ENCODE measurements at regions not wholly inside any gene's neighbourhood (a gene's known extent, or its start where the extent isn't known, plus 50 kb on each side); places are given as distances from the start of the nearest gene placed in this dataset.

GRCh38 chr14:83993545-83993944, 1536.4 kb upstream of the FLRT2 start:
- TF ChIP-seq CTCF (IDR thresholded peaks at IDR 0.05) (no peak), POLR2A (IDR thresholded peaks at IDR 0.05) (no peak), POLR2AphosphoS5 (IDR thresholded peaks at IDR 0.05) (no peak), EP300 (IDR thresholded peaks at IDR 0.05) (no peak)

Measured in upper lobe of left lung (tissue), 4 donors.